DND-41 (cell line): ENCODE measurements at regions not wholly inside any gene's neighbourhood (a gene's known extent, or its start where the extent isn't known, plus 50 kb on each side); places are given as distances from the start of the nearest gene placed in this dataset.

ENCODE experiments used
- CTCF ChIP-seq: IDR thresholded peaks from 2 replicates; pipeline ENCODE4 v1.5.1; 2012; ENCODE audit warnings: borderline replicate concordance, low read length, moderate library complexity, mild to moderate bottlenecking; ENCODE audit not compliant: poor library complexity, severe bottlenecking; ENCODE audit errors: extremely low read depth
- EZH2 ChIP-seq: IDR thresholded peaks from 3 replicates; pipeline ENCODE4 v1.6.1; 2012; ENCODE audit warnings: borderline replicate concordance, low read depth, mild to moderate bottlenecking, moderate library complexity, low read length, inconsistent platforms; ENCODE audit not compliant: severe bottlenecking

- TF ChIP-seq CTCF (no peak), EZH2 (no peak)
Observed at GRCh38 chr4:164301430-164301829, 452.5 kb upstream of the SMIM31 start.
